Liver (tissue), 8 donors: ENCODE measurements at regions not wholly inside any gene's neighbourhood (a gene's known extent, or its start where the extent isn't known, plus 50 kb on each side); places are given as distances from the start of the nearest gene placed in this dataset.

Source experiments
- DNase-seq: peaks from one replicate; pipeline ENCODE4 v3.0.0-alpha.2; 2017; ENCODE audit warnings: low spot score
- H3K27ac ChIP-seq, 2 donors: one replicate each; pipeline ENCODE4 v1.7.0; 2013; ENCODE audit warnings: inconsistent platforms in 2 of 2, low read length in 2 of 2, control low read depth in 1 of 2, low read depth in 1 of 2, mild to moderate bottlenecking in 1 of 2
- H3K27me3 ChIP-seq, 4 donors: one replicate each; pipeline versions ENCODE4 v1.6.1 to v1.7.0; 2013; ENCODE audit warnings: low read length in 3 of 4, inconsistent platforms in 1 of 4, mild to moderate bottlenecking in 1 of 4, moderate library complexity in 1 of 4; ENCODE audit not compliant: control insufficient read depth in 4 of 4, insufficient read depth in 4 of 4
- H3K36me3 ChIP-seq, 4 donors: one replicate each; pipeline versions ENCODE4 v1.6.1 to v1.7.0; 2013; ENCODE audit warnings: low read length in 3 of 4, mild to moderate bottlenecking in 3 of 4, low read depth in 1 of 4, moderate library complexity in 1 of 4; ENCODE audit not compliant: control insufficient read depth in 4 of 4, insufficient read depth in 3 of 4
- H3K4me1 ChIP-seq, 4 donors: one replicate each; pipeline versions ENCODE4 v1.6.1 to v1.7.0; 2013; ENCODE audit warnings: low read length in 3 of 4, mild to moderate bottlenecking in 3 of 4, moderate library complexity in 1 of 4; ENCODE audit not compliant: control insufficient read depth in 4 of 4, insufficient read depth in 4 of 4
- H3K4me3 ChIP-seq, 3 donors: one replicate each; pipeline versions ENCODE4 v1.6.1 to v1.7.0; 2013; ENCODE audit warnings: low read length in 3 of 3, control low read depth in 1 of 3, low read depth in 1 of 3, mild to moderate bottlenecking in 1 of 3
- H3K9ac ChIP-seq, 2 donors: one replicate each; pipeline ENCODE4 v1.7.0; 2013; ENCODE audit warnings: low read length in 2 of 2, mild to moderate bottlenecking in 2 of 2, moderate library complexity in 2 of 2, control low read depth in 1 of 2, low read depth in 1 of 2
- H3K9me3 ChIP-seq, 4 donors: one replicate each; pipeline versions ENCODE4 v1.6.1 to v1.7.0; 2013; ENCODE audit warnings: low read length in 3 of 4; ENCODE audit not compliant: control insufficient read depth in 4 of 4
- EGR1 ChIP-seq, 2 donors: IDR thresholded peaks; 2 replicates each; pipeline ENCODE4 v1.6.1; 2016 to 2018; ENCODE audit warnings: antibody characterized with exemption in 2 of 2, low read depth in 2 of 2
- FOXA1 ChIP-seq: IDR thresholded peaks from 2 replicates; pipeline ENCODE4 v1.6.1; 2016; ENCODE audit warnings: antibody characterized with exemption
- FOXA2 ChIP-seq: IDR thresholded peaks from 2 replicates; pipeline ENCODE4 v1.6.1; 2016; ENCODE audit warnings: antibody characterized with exemption
- HNF4G ChIP-seq: IDR thresholded peaks from 2 replicates; pipeline ENCODE4 v1.6.1; 2016; ENCODE audit warnings: antibody characterized with exemption
- JUND ChIP-seq, 2 donors: IDR thresholded peaks; 2 replicates each; pipeline ENCODE4 v1.6.1; 2016; ENCODE audit warnings: antibody characterized with exemption in 2 of 2
- NR2F2 ChIP-seq: IDR thresholded peaks from 2 replicates; pipeline ENCODE4 v1.6.1; 2016; ENCODE audit warnings: antibody characterized with exemption
- RXRA ChIP-seq, 2 donors: IDR thresholded peaks; 2 replicates each; pipeline ENCODE4 v1.6.1; 2017 to 2018; ENCODE audit warnings: antibody characterized with exemption in 2 of 2, mild to moderate bottlenecking in 1 of 2
- TAF1 ChIP-seq: conservative IDR thresholded peaks from 2 replicates; pipeline ENCODE4 v1.6.1; 2016; ENCODE audit warnings: antibody characterized with exemption, mild to moderate bottlenecking
- YY1 ChIP-seq: IDR thresholded peaks from 2 replicates; pipeline ENCODE4 v1.6.1; 2016; ENCODE audit warnings: antibody characterized with exemption, mild to moderate bottlenecking
- WGBS: extraction: QIAGEN DNeasy Blood & Tissue Kit; methylation state at CpG from one replicate; pipeline ENCODE4 v1.1.7; 2013; 5-methylcytosine and 5-hydroxymethylcytosine counted together
- TF ChIP-seq, protein P1 (sequence below): fragments of 150-350 bp; IDR thresholded peaks from 2 replicates; pipeline ENCODE4 v1.5.1; 2017; ENCODE audit warnings: improper control_type of control experiment, low read depth, low read length; ENCODE audit not compliant: missing input control
- TF ChIP-seq, protein P2 (sequence below): IDR thresholded peaks from 2 replicates; pipeline ENCODE4 v1.6.1; 2016; ENCODE audit warnings: antibody characterized with exemption, mild to moderate bottlenecking
- TF ChIP-seq, protein P3 (sequence below): IDR thresholded peaks from 2 replicates; pipeline ENCODE4 v1.6.1; 2016; ENCODE audit warnings: antibody characterized with exemption
- TF ChIP-seq, protein P4 (sequence below): IDR thresholded peaks from 2 replicates; pipeline ENCODE4 v1.6.1; 2016; ENCODE audit warnings: antibody characterized with exemption
- donor health status: healthy.
- donor health status: healthy.
- donor health status: healthy.
- donor health status: healthy.
- donor health status: healthy.

DNA sequence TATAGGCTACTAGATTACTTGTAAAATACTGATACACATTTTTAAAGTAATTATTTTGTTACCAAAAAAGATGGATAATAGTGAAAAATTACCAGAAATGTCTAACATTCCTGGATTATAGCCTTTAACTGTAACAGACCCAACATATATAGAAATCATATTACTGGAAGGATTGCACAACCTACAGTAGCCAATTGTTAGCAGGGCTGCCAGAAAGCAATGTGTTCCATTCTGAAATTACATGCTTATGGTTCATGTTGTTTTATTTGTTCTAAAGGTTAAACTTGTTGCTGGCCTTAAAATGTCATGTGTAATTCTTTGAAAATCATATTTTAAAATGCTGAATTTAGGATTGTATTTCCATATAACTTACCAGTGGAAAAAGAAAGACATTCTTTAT is 793.6 kb upstream of the ACVR2A start:
- peaks cover 0 to 8% (median 0%) of the 10 kb centered on the region in 4 donors for H3K27me3 ChIP-seq
- no peak overlapping the region for H3K4me3 ChIP-seq
- H3K4me1 ChIP-seq: no peaks in the 10 kb centered on the region
- DNase-seq: no peak
- TF ChIP-seq, protein P1, sequence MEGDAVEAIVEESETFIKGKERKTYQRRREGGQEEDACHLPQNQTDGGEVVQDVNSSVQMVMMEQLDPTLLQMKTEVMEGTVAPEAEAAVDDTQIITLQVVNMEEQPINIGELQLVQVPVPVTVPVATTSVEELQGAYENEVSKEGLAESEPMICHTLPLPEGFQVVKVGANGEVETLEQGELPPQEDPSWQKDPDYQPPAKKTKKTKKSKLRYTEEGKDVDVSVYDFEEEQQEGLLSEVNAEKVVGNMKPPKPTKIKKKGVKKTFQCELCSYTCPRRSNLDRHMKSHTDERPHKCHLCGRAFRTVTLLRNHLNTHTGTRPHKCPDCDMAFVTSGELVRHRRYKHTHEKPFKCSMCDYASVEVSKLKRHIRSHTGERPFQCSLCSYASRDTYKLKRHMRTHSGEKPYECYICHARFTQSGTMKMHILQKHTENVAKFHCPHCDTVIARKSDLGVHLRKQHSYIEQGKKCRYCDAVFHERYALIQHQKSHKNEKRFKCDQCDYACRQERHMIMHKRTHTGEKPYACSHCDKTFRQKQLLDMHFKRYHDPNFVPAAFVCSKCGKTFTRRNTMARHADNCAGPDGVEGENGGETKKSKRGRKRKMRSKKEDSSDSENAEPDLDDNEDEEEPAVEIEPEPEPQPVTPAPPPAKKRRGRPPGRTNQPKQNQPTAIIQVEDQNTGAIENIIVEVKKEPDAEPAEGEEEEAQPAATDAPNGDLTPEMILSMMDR: no peak
- TF ChIP-seq RXRA (IDR thresholded peaks at IDR 0.05) (no peak), FOXA2 (no peak), NR2F2 (no peak), FOXA1 (no peak), YY1 (no peak), JUND (IDR thresholded peaks at IDR 0.05) (no peak), EGR1 (IDR thresholded peaks at IDR 0.05; ENCODE audit: low read depth in 2 of 2) (no peak), HNF4G (no peak), TAF1 (no peak)
- TF ChIP-seq, protein P2, sequence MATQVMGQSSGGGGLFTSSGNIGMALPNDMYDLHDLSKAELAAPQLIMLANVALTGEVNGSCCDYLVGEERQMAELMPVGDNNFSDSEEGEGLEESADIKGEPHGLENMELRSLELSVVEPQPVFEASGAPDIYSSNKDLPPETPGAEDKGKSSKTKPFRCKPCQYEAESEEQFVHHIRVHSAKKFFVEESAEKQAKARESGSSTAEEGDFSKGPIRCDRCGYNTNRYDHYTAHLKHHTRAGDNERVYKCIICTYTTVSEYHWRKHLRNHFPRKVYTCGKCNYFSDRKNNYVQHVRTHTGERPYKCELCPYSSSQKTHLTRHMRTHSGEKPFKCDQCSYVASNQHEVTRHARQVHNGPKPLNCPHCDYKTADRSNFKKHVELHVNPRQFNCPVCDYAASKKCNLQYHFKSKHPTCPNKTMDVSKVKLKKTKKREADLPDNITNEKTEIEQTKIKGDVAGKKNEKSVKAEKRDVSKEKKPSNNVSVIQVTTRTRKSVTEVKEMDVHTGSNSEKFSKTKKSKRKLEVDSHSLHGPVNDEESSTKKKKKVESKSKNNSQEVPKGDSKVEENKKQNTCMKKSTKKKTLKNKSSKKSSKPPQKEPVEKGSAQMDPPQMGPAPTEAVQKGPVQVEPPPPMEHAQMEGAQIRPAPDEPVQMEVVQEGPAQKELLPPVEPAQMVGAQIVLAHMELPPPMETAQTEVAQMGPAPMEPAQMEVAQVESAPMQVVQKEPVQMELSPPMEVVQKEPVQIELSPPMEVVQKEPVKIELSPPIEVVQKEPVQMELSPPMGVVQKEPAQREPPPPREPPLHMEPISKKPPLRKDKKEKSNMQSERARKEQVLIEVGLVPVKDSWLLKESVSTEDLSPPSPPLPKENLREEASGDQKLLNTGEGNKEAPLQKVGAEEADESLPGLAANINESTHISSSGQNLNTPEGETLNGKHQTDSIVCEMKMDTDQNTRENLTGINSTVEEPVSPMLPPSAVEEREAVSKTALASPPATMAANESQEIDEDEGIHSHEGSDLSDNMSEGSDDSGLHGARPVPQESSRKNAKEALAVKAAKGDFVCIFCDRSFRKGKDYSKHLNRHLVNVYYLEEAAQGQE: no peak
- TF ChIP-seq, protein P3, sequence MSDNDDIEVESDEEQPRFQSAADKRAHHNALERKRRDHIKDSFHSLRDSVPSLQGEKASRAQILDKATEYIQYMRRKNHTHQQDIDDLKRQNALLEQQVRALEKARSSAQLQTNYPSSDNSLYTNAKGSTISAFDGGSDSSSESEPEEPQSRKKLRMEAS: no peak
- TF ChIP-seq, protein P4, sequence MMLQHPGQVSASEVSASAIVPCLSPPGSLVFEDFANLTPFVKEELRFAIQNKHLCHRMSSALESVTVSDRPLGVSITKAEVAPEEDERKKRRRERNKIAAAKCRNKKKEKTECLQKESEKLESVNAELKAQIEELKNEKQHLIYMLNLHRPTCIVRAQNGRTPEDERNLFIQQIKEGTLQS: no peak
- H3K9ac ChIP-seq: no peak overlapping the region
- no peaks in the 10 kb centered on the region for H3K36me3 ChIP-seq
- peaks cover 0 to 6% (median 0%) of the 10 kb centered on the region in 4 donors for H3K9me3 ChIP-seq
- no peak overlapping the region for H3K27ac ChIP-seq

DNA sequence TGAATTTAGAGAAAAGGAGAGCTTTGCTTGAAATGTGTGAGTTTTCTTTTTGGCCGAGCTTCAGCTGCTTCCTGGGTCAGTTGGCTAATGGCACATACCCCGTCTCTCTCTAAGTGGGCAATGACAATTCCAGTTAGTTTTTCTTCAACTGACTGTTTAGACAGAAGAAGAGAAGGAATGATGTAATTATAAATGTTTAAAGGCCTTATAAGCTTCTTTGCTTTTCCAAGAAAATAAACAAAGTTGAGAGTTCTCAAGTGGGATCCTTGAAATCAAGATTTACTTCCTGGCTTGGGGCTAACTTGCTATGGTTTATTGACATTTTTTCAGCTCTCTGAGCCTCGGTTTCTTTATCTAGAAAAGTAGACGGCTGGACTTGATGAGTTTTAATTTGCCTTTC is 794.9 kb upstream of the ACVR2A start:
- 65% methylated on average over 4 of the region's 4 CpGs for WGBS
- H3K36me3 ChIP-seq: no peaks in the 10 kb centered on the region
- H3K4me3 ChIP-seq: no peak overlapping the region
- H3K9me3 ChIP-seq: peaks cover 0 to 6% (median 0%) of the 10 kb centered on the region in 4 donors
- H3K27ac ChIP-seq: no peak overlapping the region
- TF ChIP-seq FOXA2 (no peak), NR2F2 (no peak), RXRA (IDR thresholded peaks at IDR 0.05) (no peak)
- TF ChIP-seq, protein P2: no peak
- no peak for DNase-seq
- H3K9ac ChIP-seq: no peak overlapping the region
- peaks cover 0 to 8% (median 0%) of the 10 kb centered on the region in 4 donors for H3K27me3 ChIP-seq
- no peaks in the 10 kb centered on the region for H3K4me1 ChIP-seq
